Loucy (cell line): ENCODE measurements at regions not wholly inside any gene's neighbourhood (a gene's known extent, or its start where the extent isn't known, plus 50 kb on each side); places are given as distances from the start of the nearest gene placed in this dataset.

Experiments
- EZH2phosphoT487 ChIP-seq: fragments of 200-600 bp; IDR thresholded peaks from 2 replicates; pipeline ENCODE4 v1.6.1; 2018; ENCODE audit warnings: antibody characterized with exemption, mild to moderate bottlenecking, moderate library complexity, borderline replicate concordance
- TF ChIP-seq, protein P1 (sequence below): fragments of 200-600 bp; sonication (generic); conservative IDR thresholded peaks from 2 replicates; pipeline ENCODE4 v1.5.1; 2014; ENCODE audit warnings: mild to moderate bottlenecking, antibody characterized with exemption, low read length

DNA sequence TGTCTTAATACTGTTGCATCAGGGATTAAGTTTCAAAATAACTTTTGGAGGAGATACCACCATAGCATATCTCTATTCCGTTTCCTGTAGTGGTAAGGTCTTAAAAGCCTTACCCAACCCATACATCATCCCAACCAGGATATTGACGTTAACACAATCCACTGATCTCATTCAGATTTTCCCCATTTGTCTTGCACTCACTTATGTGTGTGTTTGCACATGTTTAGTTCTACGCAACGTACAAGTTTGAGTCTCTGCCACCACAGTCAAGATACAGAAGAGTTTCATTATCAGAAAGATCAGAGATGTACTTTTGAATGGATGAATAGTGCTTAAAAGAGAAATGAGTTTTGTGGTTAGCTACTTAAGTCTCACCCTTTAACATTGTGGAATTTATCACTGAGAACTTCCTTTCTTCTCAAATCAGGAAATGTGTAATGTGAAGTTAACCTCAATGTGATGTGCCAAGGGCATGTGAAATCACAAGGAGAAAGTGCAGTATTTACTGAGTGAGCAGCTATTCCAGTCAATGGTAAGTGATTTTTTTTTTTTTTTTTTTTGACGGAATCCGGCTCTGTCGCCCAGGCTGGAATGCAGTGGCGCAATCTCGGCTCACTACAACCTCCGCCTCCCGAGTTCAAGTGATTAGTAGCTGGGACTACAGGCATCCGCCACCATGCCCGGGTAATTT, 69.2 kb upstream of the EPHA4 start:
- TF ChIP-seq, protein P1, sequence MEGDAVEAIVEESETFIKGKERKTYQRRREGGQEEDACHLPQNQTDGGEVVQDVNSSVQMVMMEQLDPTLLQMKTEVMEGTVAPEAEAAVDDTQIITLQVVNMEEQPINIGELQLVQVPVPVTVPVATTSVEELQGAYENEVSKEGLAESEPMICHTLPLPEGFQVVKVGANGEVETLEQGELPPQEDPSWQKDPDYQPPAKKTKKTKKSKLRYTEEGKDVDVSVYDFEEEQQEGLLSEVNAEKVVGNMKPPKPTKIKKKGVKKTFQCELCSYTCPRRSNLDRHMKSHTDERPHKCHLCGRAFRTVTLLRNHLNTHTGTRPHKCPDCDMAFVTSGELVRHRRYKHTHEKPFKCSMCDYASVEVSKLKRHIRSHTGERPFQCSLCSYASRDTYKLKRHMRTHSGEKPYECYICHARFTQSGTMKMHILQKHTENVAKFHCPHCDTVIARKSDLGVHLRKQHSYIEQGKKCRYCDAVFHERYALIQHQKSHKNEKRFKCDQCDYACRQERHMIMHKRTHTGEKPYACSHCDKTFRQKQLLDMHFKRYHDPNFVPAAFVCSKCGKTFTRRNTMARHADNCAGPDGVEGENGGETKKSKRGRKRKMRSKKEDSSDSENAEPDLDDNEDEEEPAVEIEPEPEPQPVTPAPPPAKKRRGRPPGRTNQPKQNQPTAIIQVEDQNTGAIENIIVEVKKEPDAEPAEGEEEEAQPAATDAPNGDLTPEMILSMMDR, result no peak
- TF ChIP-seq EZH2phosphoT487, result no peak
